AG09319 (cell line): ENCODE measurements at regions not wholly inside any gene's neighbourhood (a gene's known extent, or its start where the extent isn't known, plus 50 kb on each side); places are given as distances from the start of the nearest gene placed in this dataset.

Experiments used
- DNase-seq: peaks from one replicate; pipeline ENCODE4 v3.0.0-alpha.2; 2010; ENCODE audit warnings: low read depth; ENCODE audit errors: extremely low read depth
- CTCF ChIP-seq: IDR thresholded peaks from 2 replicates; pipeline ENCODE4 v1.5.1; 2011; ENCODE audit warnings: low read depth, mild to moderate bottlenecking, inconsistent platforms, low read length, moderate library complexity

- no peak for TF ChIP-seq CTCF
- DNase-seq, result no peak
Observed at GRCh38 chr13:80551650-80552497, 210.9 kb upstream of the SPRY2 start.

GRCh38 chr13:80550971-80551441 is 210.1 kb upstream of the SPRY2 start:
- no peak for TF ChIP-seq CTCF

GRCh38 chr13:80548915-80549314 is 208.0 kb upstream of the SPRY2 start:
- no peak for DNase-seq
- no peak for TF ChIP-seq CTCF

More at GRCh38 chr13:80550971-80551441, 210.1 kb upstream of the SPRY2 start:
- DNase-seq, result no peak

- DNase-seq, result no peak
- no peak for TF ChIP-seq CTCF
Observed at GRCh38 chr13:80547885-80548825, 207.2 kb upstream of the SPRY2 start.

- no peak for TF ChIP-seq CTCF
- no peak for DNase-seq
Observed at GRCh38 chr13:80547341-80547740, 206.4 kb upstream of the SPRY2 start.

- TF ChIP-seq CTCF, result no peak
Observed at GRCh38 chr13:80533175-80533574, 192.2 kb upstream of the SPRY2 start.

More at GRCh38 chr13:80533175-80533574, 192.2 kb upstream of the SPRY2 start:
- DNase-seq, result no peak
